ENCODE measurements at regions not wholly inside any gene's neighbourhood (a gene's known extent, or its start where the extent isn't known, plus 50 kb on each side); places are given as distances from the start of the nearest gene placed in this dataset.

DNA sequence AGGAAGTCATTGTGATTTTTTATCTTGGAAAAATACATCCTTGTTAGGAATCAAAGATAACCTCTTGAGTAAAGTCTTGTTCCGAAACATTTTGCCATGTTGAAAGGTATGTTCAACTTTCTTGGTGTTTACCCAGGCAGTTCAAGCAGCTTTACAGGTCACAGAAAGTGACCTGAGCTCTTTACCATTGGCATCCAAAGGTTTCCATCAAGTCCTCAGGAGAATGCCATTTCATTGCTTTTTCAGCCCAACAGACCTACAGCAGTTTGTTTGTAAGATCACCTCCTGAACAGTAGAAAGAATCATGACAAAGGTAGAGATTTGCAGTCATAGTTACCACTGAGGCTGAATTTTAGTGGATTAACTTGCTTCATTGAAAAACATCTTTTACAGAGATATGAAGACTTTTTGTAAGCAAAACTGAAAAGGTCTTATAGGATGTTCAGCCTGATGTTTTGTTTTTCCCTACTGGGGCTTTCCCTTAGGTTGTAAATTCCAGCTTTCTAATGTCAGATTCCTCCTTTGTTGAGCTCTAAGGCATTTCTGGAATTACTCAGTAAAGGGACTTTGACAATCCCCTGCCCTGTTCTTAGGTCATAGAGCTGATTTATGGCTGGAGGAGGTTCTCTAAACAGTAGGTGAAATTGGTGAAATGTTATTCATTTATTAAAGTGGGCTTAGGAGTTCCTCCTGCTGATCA, 236.8 kb upstream of the RBMS1 start:
- Histone ChIP-seq H3K4me3 (no peak overlapping the region), H3K4me1 (peaks cover 11% of the 10 kb centered on the region; the same call in 1 of the 3 replicates), H3K9me3 (no peaks in the 10 kb centered on the region), H3K4me2 (0 out of 3 replicates have a peak overlapping the region, but pooled peaks have one; percentile 14), H3K27ac (no peak overlapping the region)
- POLR2A ChIA-PET, result no interaction called here
- WGBS (ENCODE audit: missing lambda C conversion rate), result 58% methylated on average over 1 of the region's 1 CpG
- DNase-seq (ENCODE audit: low read depth in 1 of 2, low spot score in 1 of 2) (no peak), ATAC-seq (no peak), FAIRE-seq (no peak)
- TF ChIP-seq TFCP2L1 (CRISPR knock-in tag; IDR thresholded peaks at IDR 0.05), result no peak
- TF ChIP-seq EP300 (IDR thresholded peaks at IDR 0.05), result no peak
- TF ChIP-seq, protein P1, sequence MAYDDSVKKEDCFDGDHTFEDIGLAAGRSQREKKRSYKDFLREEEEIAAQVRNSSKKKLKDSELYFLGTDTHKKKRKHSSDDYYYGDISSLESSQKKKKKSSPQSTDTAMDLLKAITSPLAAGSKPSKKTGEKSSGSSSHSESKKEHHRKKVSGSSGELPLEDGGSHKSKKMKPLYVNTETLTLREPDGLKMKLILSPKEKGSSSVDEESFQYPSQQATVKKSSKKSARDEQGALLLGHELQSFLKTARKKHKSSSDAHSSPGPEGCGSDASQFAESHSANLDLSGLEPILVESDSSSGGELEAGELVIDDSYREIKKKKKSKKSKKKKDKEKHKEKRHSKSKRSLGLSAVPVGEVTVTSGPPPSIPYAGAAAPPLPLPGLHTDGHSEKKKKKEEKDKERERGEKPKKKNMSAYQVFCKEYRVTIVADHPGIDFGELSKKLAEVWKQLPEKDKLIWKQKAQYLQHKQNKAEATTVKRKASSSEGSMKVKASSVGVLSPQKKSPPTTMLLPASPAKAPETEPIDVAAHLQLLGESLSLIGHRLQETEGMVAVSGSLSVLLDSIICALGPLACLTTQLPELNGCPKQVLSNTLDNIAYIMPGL (CRISPR knock-in tag; IDR thresholded peaks at IDR 0.05; ENCODE audit: borderline replicate concordance), result no peak
- no peak for TF ChIP-seq EHF (CRISPR knock-in tag; IDR thresholded peaks at IDR 0.05)
- CTCF ChIA-PET, result interaction anchor here (0.7 to 1.4 kb wide), 2 partner anchors 11 to 181 kb away, joined by 3 read pairs; no protein-coding TSS in a partner anchor

DNA sequence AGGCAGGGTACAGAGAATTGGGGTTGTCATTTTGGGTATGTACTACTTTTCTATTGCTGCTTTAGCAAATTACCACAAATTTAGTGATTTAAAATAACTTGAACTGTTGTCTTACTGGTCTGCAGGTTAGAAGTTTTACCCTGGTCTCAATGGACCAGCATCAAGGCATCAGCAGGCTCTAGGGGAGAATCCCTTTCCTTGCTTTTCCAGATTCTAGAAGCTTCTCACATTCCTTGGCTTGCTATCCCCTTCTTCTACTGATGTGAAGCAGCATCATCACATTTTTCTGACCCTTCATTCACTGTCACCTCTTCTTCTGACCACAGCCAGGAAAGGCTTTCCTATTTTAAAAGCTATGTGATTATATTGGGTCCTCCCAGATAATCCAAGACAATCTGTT, 237.8 kb upstream of the RBMS1 start:
- ATAC-seq (no peak), FAIRE-seq (no peak), DNase-seq (ENCODE audit: low read depth in 1 of 2, low spot score in 1 of 2) (no peak)
- Histone ChIP-seq H3K4me1 (peaks cover 17% of the 10 kb centered on the region), H3K9me3 (no peaks in the 10 kb centered on the region), H3K4me2 (no peak overlapping the region), H3K27ac (no peak overlapping the region), H3K4me3 (no peak overlapping the region)
- TF ChIP-seq SMC3 (IDR thresholded peaks at IDR 0.05) (no peak), KDM5A (IDR thresholded peaks at IDR 0.05) (no peak)
- ChIA-PET CTCF (no interaction called here), POLR2A (no interaction called here)

DNA sequence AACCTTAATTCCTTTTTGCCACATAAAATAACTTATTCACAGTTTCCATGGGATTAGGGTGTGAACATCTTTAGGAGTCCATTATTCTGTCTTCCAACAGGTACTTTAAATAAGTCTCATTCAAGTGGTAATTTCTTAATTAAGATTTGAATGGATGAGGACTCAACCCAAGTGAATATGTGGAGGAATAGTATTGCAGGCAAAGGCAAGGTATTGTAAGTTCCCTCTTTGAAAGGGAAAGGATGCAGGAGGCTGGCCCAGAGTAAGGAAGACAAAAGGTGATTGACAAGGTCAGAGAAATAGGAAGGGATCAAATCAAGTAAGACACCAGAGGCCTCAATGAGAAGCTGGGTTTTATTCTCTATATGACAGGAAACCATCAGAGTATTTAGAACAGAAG, 238.2 kb upstream of the RBMS1 start:
- no peak for FAIRE-seq
- Histone ChIP-seq H3K4me1 (peaks cover 21% of the 10 kb centered on the region), H3K4me2 (no peak overlapping the region), H3K9me3 (no peaks in the 10 kb centered on the region), H3K4me3 (no peak overlapping the region), H3K27ac (no peak overlapping the region)
- no peak for DNase-seq (ENCODE audit: low read depth in 1 of 2, low spot score in 1 of 2)
- ChIA-PET CTCF (no interaction called here), POLR2A (no interaction called here)
- TF ChIP-seq, protein P2, sequence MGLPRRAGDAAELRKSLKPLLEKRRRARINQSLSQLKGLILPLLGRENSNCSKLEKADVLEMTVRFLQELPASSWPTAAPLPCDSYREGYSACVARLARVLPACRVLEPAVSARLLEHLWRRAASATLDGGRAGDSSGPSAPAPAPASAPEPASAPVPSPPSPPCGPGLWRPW (IDR thresholded peaks at IDR 0.05), result no peak
- TF ChIP-seq JUNB (IDR thresholded peaks at IDR 0.05) (no peak), EP300 (IDR thresholded peaks at IDR 0.05) (no peak), RNF2 (IDR thresholded peaks at IDR 0.05; ENCODE audit: borderline replicate concordance, low read depth) (no peak), HOXB13 (CRISPR knock-in tag; IDR thresholded peaks at IDR 0.05; ENCODE audit: low read depth) (no peak), BHLHE40 (IDR thresholded peaks at IDR 0.05; ENCODE audit: low read depth, low read length) (no peak), HOXA7 (CRISPR knock-in tag; IDR thresholded peaks at IDR 0.05) (no peak), JUN (IDR thresholded peaks at IDR 0.05) (no peak), FOXS1 (CRISPR knock-in tag; IDR thresholded peaks at IDR 0.05) (no peak), HOXB5 (CRISPR knock-in tag; IDR thresholded peaks at IDR 0.05) (no peak), EHMT2 (IDR thresholded peaks at IDR 0.05; ENCODE audit: low read depth) (no peak), PHF8 (IDR thresholded peaks at IDR 0.05; ENCODE audit: borderline replicate concordance, low read depth) (no peak), TFCP2L1 (CRISPR knock-in tag; IDR thresholded peaks at IDR 0.05) (no peak), CHD2 (IDR thresholded peaks at IDR 0.05; ENCODE audit: low read length, partially characterized antibody) (no peak), SREBF2 (IDR thresholded peaks at IDR 0.05) (no peak), ZFP36 (IDR thresholded peaks at IDR 0.05; ENCODE audit: borderline replicate concordance, partially characterized antibody) (no peak), EHF (CRISPR knock-in tag; IDR thresholded peaks at IDR 0.05) (no peak)
- TF ChIP-seq, protein P3, sequence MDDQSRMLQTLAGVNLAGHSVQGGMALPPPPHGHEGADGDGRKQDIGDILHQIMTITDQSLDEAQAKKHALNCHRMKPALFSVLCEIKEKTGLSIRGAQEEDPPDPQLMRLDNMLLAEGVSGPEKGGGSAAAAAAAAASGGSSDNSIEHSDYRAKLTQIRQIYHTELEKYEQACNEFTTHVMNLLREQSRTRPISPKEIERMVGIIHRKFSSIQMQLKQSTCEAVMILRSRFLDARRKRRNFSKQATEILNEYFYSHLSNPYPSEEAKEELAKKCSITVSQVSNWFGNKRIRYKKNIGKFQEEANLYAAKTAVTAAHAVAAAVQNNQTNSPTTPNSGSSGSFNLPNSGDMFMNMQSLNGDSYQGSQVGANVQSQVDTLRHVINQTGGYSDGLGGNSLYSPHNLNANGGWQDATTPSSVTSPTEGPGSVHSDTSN (IDR thresholded peaks at IDR 0.05), result no peak
- TF ChIP-seq, protein P4, sequence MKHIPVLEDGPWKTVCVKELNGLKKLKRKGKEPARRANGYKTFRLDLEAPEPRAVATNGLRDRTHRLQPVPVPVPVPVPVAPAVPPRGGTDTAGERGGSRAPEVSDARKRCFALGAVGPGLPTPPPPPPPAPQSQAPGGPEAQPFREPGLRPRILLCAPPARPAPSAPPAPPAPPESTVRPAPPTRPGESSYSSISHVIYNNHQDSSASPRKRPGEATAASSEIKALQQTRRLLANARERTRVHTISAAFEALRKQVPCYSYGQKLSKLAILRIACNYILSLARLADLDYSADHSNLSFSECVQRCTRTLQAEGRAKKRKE (CRISPR knock-in tag; IDR thresholded peaks at IDR 0.05; ENCODE audit: low read depth), result no peak
- TF ChIP-seq, protein P5, sequence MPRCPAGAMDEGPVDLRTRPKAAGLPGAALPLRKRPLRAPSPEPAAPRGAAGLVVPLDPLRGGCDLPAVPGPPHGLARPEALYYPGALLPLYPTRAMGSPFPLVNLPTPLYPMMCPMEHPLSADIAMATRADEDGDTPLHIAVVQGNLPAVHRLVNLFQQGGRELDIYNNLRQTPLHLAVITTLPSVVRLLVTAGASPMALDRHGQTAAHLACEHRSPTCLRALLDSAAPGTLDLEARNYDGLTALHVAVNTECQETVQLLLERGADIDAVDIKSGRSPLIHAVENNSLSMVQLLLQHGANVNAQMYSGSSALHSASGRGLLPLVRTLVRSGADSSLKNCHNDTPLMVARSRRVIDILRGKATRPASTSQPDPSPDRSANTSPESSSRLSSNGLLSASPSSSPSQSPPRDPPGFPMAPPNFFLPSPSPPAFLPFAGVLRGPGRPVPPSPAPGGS (IDR thresholded peaks at IDR 0.05), result no peak
- no peak for ATAC-seq
